Activated CD8-positive, alpha-beta T cell treated with anti-CD3 and anti-CD28 coated beads, Interleukin-2, amount 10 ng/mL, durations not matched to agents 7 days and 5 days (primary cell): ENCODE measurements at regions not wholly inside any gene's neighbourhood (a gene's known extent, or its start where the extent isn't known, plus 50 kb on each side); places are given as distances from the start of the nearest gene placed in this dataset.

Source experiments
- ATAC-seq: fragments of 150-1000 bp; cut with Tn5 transposase; one replicate; pipeline ENCODE4 v1.10.0; 2021; ENCODE audit warnings: moderate library complexity
- CTCF ChIA-PET: fragments of 350-600 bp; sonication (Branson Sonifier 250); formaldehyde crosslinking; loops from one replicate; lab custom pipeline; 2021; ENCODE audit warnings: antibody characterized with exemption; lab: Charles Lee
- POLR2A ChIA-PET: fragments of 350-600 bp; sonication (Branson Sonifier 250); formaldehyde crosslinking; loops from one replicate; lab custom pipeline; 2021; ENCODE audit warnings: antibody characterized with exemption; lab: Charles Lee
- DNase-seq: peaks from one replicate; pipeline ENCODE4 v3.0.0-alpha.2; 2020
- H3K27ac Mint-ChIP-seq: one replicate; pipeline ENCODE4 v1.8.0; 2021; ENCODE audit warnings: mild to moderate bottlenecking, mixed read lengths
- H3K27me3 Mint-ChIP-seq: one replicate; pipeline ENCODE4 v1.8.0; 2021; ENCODE audit warnings: low read depth, mixed read lengths
- H3K36me3 Mint-ChIP-seq: one replicate; pipeline ENCODE4 v1.8.0; 2021; ENCODE audit warnings: low read depth, mixed read lengths
- H3K4me1 Mint-ChIP-seq: one replicate; pipeline ENCODE4 v1.8.0; 2021; ENCODE audit warnings: low read depth, mixed read lengths
- H3K4me3 Mint-ChIP-seq: one replicate; pipeline ENCODE4 v1.8.0; 2021; ENCODE audit warnings: mild to moderate bottlenecking, mixed read lengths
- H3K9me3 Mint-ChIP-seq: one replicate; pipeline ENCODE4 v1.8.0; 2022; ENCODE audit warnings: mixed read lengths; ENCODE audit not compliant: insufficient read depth

DNA sequence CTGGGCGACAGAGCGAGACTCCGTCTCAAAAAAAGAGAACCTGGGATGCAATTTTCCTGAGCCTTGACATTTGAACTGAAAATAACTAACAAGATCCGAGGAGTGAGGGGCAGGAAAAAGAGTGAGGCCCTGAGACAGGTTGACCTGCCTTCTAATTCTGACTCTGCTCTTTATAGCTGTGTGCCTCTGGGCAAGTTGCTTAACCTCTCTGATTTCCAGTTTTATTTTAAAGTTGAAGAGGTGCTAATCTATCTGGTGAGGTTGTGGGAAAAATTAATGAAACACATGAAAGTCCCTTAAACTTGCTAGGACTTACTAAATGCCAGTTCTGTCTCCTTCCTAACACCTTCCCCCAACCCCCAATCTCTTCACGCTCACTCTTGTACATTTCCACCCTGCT lies 108.4 kb upstream of the MGAT5 start:
- CTCF ChIA-PET: no interaction called here
- POLR2A ChIA-PET: no interaction called here
- H3K27me3 Mint-ChIP-seq: no peaks in the 10 kb centered on the region
- peaks cover 31% of the 10 kb centered on the region for H3K4me1 Mint-ChIP-seq
- peaks cover 12% of the 10 kb centered on the region for H3K36me3 Mint-ChIP-seq
- DNase-seq: no peak
- H3K9me3 Mint-ChIP-seq: no peaks in the 10 kb centered on the region
- no peak for ATAC-seq
- H3K4me3 Mint-ChIP-seq: no peak overlapping the region
- no peak overlapping the region for H3K27ac Mint-ChIP-seq

DNA sequence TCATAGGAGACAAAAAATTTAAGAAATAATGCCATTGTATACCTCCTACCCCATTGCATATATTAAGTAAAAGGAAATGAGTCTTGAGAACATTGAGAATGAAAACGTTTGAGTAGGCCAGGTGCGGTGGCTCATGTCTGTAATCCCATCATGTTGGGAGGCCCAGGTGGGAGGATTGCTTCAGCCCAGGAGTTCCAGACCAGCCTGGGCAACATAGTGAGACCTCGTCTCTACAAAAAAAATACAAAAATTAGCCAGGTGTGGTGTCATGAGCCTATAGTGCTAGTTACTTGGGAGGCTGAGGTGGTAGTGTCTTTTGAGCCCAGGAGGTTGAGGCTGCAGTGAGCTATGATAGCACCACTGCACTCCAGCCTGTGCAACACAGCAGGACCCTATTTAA lies 107.7 kb upstream of the MGAT5 start:
- CTCF ChIA-PET: no interaction called here

DNA sequence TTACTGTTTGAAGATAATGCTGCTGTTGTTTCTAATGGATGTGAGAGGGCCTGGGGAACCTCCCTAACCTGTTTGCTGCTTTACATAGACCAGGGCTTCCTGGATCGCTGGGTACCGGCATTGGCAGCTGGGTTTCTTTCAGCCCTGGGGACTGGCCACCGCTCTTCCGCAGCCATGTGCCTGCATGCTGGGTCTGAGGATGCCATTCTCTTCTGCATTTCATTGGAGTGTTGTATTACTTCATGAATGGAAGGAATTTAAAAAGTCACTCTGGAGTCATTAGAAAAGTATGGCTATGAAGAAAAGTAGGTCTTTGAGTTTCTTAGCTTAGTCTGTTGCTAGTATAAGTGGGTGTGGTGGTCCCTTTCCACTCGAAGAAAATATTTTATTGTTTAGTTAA lies 107.3 kb upstream of the MGAT5 start:
- CTCF ChIA-PET: no interaction called here
- POLR2A ChIA-PET: no interaction called here
- Mint-ChIP-seq H3K9me3 (no peaks in the 10 kb centered on the region), H3K4me3 (no peak overlapping the region), H3K4me1 (peaks cover 26% of the 10 kb centered on the region), H3K27ac (no peak overlapping the region), H3K36me3 (peaks cover 16% of the 10 kb centered on the region), H3K27me3 (no peaks in the 10 kb centered on the region)
- DNase-seq (no peak), ATAC-seq (no peak)

More for the DNA sequence above, 107.7 kb upstream of the MGAT5 start:
- Mint-ChIP-seq H3K27ac (no peak overlapping the region), H3K27me3 (no peaks in the 10 kb centered on the region), H3K36me3 (peaks cover 15% of the 10 kb centered on the region), H3K9me3 (no peaks in the 10 kb centered on the region), H3K4me3 (no peak overlapping the region), H3K4me1 (peaks cover 28% of the 10 kb centered on the region)
- DNase-seq: no peak
- ATAC-seq: no peak
- POLR2A ChIA-PET: no interaction called here

DNA sequence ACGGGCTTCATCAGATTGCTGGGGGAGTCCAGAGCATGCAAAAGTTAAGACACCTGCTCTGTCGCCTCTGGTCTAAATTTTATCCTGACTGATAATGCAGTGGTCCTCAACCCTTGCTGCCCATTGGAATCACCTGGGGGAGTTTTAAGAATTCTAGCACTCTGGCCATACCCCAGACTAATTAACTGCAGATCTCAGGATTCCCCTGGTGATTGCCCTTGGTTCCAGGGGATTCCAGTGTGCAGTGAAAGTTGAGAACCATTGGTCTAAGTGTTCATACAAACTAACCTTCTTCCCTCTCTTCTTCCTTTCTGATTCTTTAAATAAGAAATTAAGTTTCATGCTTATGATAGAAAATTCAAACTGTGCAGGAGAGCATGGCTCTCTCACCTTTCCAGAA lies 105.7 kb upstream of the MGAT5 start:
- H3K4me3 Mint-ChIP-seq: no peak overlapping the region
- no peak overlapping the region for H3K27ac Mint-ChIP-seq
- DNase-seq (no peak), ATAC-seq (no peak)
- POLR2A ChIA-PET: interaction anchor here (0.6 kb wide), 1 partner anchor 235 kb away, joined by 3 read pairs; no protein-coding TSS in a partner anchor
- peaks cover 11% of the 10 kb centered on the region for H3K4me1 Mint-ChIP-seq
- peaks cover 23% of the 10 kb centered on the region for H3K36me3 Mint-ChIP-seq
- CTCF ChIA-PET: no interaction called here
- no peaks in the 10 kb centered on the region for H3K27me3 Mint-ChIP-seq
- no peaks in the 10 kb centered on the region for H3K9me3 Mint-ChIP-seq

DNA sequence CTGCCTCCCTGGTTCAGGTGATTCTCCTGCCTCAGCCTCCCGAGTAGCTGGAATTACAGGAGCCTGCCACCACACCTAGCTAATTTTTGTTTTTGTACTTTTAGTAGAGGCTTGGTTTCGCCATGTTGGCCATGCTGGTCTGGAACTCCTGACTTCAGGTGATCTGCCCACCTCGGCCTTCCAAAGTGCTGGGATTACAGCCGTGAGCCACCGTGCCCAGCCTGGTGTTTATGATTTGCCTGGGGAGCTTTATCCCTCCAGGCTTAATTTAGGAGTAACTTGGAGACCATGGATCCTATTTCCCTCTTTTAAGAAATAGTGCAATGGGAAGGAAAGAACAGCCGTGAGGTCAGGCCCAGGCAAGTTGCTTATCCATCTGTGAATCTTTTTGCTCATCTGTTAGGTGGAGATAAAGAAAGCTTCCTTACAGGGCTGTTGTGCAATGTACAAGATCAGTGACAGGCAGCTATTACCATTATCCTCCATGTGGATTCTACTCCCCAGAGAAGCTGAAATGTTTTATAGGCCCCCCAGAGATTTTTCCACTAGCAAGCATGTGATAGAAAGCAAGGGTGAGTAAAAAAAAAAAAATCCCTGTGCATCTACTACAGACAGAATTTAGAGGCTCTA lies 104.9 kb upstream of the MGAT5 start:
- H3K36me3 Mint-ChIP-seq: peaks cover 17% of the 10 kb centered on the region
- H3K9me3 Mint-ChIP-seq: no peaks in the 10 kb centered on the region
- H3K27me3 Mint-ChIP-seq: no peaks in the 10 kb centered on the region
- ChIA-PET CTCF (no interaction called here), POLR2A (no interaction called here)
- no peak overlapping the region for H3K27ac Mint-ChIP-seq
- ATAC-seq (no peak), DNase-seq (no peak)
- peaks cover 5% of the 10 kb centered on the region for H3K4me1 Mint-ChIP-seq
- H3K4me3 Mint-ChIP-seq: no peak overlapping the region

DNA sequence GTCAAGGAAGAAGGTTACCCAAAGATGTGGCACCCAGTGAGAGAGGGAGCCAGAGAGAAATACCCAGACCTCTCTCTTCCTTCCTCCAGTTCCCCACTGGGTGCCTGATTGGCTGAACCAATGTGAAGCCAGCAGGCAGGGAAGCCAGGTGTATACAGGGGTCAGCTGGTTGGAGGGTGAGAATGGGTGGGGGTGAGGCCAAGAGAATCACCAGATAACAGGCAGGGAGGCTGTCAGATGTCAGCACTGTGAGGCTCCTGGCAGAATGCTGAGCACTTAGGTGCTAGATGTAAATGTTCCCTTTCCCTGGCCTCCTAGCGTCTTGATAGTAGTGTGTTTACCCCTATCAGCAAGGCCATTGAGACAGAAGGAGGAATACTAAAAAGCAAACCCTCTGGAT lies 104.0 kb upstream of the MGAT5 start:
- POLR2A ChIA-PET: no interaction called here
- no peak overlapping the region for H3K27ac Mint-ChIP-seq

DNA sequence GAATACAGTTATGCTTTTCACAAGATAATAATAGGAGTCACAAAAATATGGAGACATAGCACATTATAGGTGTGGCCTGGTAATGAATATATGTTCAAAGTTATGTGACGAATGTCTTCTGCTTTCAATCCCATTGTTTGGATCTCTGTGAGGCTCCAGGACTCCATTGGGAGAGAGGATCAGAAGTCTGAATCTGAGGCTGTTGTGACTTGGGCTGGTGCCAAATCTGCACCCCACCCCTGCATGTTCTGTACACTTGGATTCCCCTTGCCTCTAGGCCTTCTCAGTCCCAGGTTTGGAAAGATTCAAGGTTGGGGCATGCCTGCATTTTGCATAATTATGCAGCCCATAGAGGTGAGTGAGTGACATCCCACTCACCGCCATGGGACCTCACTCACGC lies 103.1 kb upstream of the MGAT5 start:
- peaks cover 5% of the 10 kb centered on the region for H3K4me1 Mint-ChIP-seq

More for the DNA sequence above, 104.0 kb upstream of the MGAT5 start:
- DNase-seq (no peak), ATAC-seq (no peak)
- peaks cover 5% of the 10 kb centered on the region for H3K4me1 Mint-ChIP-seq
- H3K36me3 Mint-ChIP-seq: peaks cover 17% of the 10 kb centered on the region
- CTCF ChIA-PET: no interaction called here
- H3K27me3 Mint-ChIP-seq: no peaks in the 10 kb centered on the region
- H3K9me3 Mint-ChIP-seq: no peaks in the 10 kb centered on the region
- no peak overlapping the region for H3K4me3 Mint-ChIP-seq

DNA sequence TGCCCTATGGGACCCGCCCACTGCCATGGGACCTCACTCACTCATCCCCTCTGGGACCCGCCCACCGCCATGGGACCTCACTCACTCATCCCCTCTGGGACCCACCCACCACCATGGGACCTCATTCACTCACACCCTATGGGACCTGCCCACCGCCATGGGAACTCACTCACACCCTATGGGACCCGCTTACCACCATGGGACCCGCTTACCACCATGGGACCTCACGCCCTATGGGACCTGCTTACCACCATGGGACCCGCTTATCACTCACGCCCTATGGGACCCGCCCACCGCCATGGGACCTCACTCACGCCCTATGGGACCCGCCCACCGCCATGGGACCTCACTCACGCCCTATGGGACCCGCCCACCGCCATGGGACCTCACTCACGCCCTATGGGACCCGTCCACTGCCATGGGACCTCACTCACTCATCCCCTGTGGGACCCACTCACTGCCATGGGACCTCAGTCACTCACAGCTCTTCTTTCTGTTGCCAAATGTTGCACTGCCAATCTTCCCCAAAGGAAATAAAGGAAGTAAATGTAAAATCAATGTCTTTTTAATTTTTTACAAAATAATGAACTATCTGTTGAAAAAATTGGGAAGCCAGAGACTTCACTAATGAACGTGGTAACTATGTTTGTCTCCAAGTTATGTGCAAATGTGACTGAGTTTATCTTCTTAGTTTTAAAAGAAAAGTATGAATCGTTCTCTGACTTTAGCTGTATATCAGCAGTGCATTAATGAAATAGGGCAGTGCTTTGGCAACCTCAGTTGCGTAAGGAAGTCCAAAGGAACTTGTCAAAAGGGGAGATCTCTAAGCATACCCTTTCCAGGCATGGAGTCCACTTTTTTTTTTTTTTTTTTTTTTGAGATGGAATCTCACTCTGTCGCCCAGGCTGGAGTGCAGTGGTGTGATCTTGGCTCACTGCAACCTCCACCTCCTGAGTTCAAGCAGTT lies 101.5 kb upstream of the MGAT5 start:
- Mint-ChIP-seq H3K4me3 (no peak overlapping the region), H3K27ac (no peak overlapping the region), H3K9me3 (no peaks in the 10 kb centered on the region), H3K27me3 (no peaks in the 10 kb centered on the region), H3K36me3 (peaks cover 22% of the 10 kb centered on the region), H3K4me1 (peaks cover 5% of the 10 kb centered on the region)
- ATAC-seq (no peak), DNase-seq (no peak)
- CTCF ChIA-PET: no interaction called here
- POLR2A ChIA-PET: no interaction called here

More for the DNA sequence above, 103.1 kb upstream of the MGAT5 start:
- ATAC-seq: no peak
- ChIA-PET CTCF (no interaction called here), POLR2A (no interaction called here)
- Mint-ChIP-seq H3K27me3 (no peaks in the 10 kb centered on the region), H3K27ac (no peak overlapping the region), H3K4me3 (no peak overlapping the region), H3K36me3 (peaks cover 17% of the 10 kb centered on the region), H3K9me3 (no peaks in the 10 kb centered on the region)
- DNase-seq: no peak

DNA sequence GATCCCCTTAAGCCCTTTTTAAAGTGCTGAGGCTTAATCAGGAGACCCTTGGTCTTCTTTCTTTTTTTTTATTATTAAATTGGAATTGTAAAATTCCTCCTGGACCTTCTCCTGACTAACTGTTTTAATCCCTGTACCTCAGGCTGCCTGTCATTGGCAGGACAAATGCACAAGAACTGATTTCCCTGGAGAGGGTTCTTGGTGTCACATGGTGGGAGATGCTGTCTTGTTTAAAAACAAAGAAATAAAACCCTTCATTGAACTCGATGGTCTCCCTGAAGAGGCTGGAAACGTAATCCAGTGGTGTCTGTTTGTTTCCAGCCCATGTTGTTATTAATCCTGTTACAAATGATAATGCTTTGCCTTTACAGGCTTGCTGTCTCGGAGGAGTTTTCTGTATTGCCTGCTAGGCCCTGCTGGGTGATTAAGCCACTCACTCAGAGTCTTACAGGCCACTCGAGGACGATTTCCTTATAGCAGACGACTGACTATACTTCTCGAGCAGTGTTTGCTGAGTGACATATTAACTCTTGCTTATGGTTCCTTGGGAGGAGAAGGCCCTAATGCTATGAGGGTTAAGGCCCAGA lies 100.5 kb upstream of the MGAT5 start:
- H3K36me3 Mint-ChIP-seq: peaks cover 18% of the 10 kb centered on the region
- POLR2A ChIA-PET: no interaction called here
- no peaks in the 10 kb centered on the region for H3K9me3 Mint-ChIP-seq
- H3K27me3 Mint-ChIP-seq: no peaks in the 10 kb centered on the region
- CTCF ChIA-PET: no interaction called here
- H3K4me3 Mint-ChIP-seq: no peak overlapping the region
- H3K4me1 Mint-ChIP-seq: peaks cover 5% of the 10 kb centered on the region
- ATAC-seq (no peak), DNase-seq (no peak)
- no peak overlapping the region for H3K27ac Mint-ChIP-seq

DNA sequence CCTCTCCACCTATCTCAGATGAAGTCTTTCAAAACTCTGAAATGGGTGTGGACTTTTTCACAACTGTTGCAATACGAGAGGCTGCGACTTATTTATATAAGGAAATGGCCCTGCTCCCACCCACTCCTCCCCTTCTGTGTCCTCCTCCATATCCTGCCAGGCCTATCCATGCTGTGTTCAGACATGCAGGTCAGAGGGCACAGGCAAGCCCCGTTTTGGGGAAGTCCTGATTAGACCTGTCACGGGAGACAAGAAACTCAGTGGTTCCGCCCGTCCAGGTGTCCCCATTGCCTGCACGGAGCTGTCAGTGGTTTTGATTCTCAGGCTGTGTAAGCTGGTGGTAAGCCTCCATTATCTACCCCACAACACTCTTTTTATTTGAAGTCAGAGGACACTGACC lies 99.6 kb upstream of the MGAT5 start:
- H3K4me3 Mint-ChIP-seq: no peak overlapping the region
- no peaks in the 10 kb centered on the region for H3K9me3 Mint-ChIP-seq
- H3K27ac Mint-ChIP-seq: no peak overlapping the region
- ATAC-seq (no peak), DNase-seq (no peak)
- H3K36me3 Mint-ChIP-seq: peaks cover 18% of the 10 kb centered on the region
- ChIA-PET CTCF (interaction anchor here (1.2 kb wide), 2 partner anchors 20 to 38 kb away, joined by 3 to 4 read pairs; no protein-coding TSS in a partner anchor), POLR2A (interaction anchor here (1.1 kb wide), 1 partner anchor 10 kb away, joined by 3 read pairs; no protein-coding TSS in a partner anchor)
- H3K4me1 Mint-ChIP-seq: peaks cover 5% of the 10 kb centered on the region
- H3K27me3 Mint-ChIP-seq: no peaks in the 10 kb centered on the region

DNA sequence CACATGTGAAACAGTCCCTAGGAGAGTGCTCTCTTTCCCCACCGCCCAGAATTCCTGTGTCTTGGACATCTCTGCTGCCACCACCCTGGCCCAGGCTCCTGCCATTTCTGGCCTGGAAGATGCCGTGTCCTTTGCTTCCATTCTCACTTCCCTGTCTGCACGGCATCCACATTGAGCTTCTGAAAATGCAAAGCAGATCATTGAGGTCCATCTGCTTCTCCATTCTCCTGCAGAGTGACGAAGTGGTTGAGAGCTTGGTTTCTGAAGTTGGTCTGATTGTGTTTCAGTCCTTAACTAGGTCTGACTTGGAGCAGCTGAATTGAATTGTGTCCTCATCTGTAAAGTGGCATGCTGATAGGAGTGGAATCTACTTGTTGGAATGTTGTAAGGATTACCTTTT lies 98.7 kb upstream of the MGAT5 start:
- Mint-ChIP-seq H3K4me1 (no peaks in the 10 kb centered on the region), H3K27me3 (no peaks in the 10 kb centered on the region), H3K4me3 (no peak overlapping the region), H3K9me3 (no peaks in the 10 kb centered on the region), H3K27ac (no peak overlapping the region), H3K36me3 (peaks cover 18% of the 10 kb centered on the region)
- CTCF ChIA-PET: interaction anchor here (1.2 to 1.4 kb wide), 3 partner anchors 19 to 52 kb away, joined by 3 to 5 read pairs (median 4); no protein-coding TSS in a partner anchor
- no peak for DNase-seq
- no peak for ATAC-seq
- POLR2A ChIA-PET: interaction anchor here (1.1 kb wide), 1 partner anchor 11 kb away, joined by 3 read pairs; no protein-coding TSS in a partner anchor

DNA sequence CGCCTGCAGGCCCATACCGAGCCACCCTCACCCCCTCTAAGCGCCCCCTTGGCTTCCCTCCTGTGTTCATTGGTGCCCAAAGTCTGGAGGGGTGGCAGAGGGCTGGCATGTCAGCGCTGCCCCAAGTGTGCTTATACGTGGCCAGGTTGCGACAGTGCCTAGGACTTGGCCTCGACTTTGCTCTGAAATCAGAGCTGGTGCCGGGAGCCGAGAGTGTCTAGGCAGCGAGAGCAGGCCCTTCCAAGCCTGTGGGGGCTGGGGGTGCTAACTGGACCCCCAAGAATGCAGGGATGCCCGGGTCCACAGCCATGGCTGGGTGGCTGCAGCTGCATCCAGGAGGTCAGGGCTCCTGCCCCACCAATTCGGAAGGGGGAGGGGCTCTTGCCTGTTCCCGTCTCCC lies 95.6 kb upstream of the MGAT5 start:
- Mint-ChIP-seq H3K9me3 (no peaks in the 10 kb centered on the region), H3K4me1 (peaks cover 26% of the 10 kb centered on the region), H3K27ac (no peak overlapping the region), H3K4me3 (no peak overlapping the region), H3K27me3 (no peaks in the 10 kb centered on the region), H3K36me3 (peaks cover 4% of the 10 kb centered on the region)
- ATAC-seq: no peak
- no peak for DNase-seq
- ChIA-PET CTCF (no interaction called here), POLR2A (no interaction called here)
